ENCODE measurements at regions not wholly inside any gene's neighbourhood (a gene's known extent, or its start where the extent isn't known, plus 50 kb on each side); places are given as distances from the start of the nearest gene placed in this dataset.
"Not testable (repeated sequence)": the region's sequence is repeated elsewhere in the genome, so short reads cannot be mapped to it uniquely, and the experiment has no call there.

DNA sequence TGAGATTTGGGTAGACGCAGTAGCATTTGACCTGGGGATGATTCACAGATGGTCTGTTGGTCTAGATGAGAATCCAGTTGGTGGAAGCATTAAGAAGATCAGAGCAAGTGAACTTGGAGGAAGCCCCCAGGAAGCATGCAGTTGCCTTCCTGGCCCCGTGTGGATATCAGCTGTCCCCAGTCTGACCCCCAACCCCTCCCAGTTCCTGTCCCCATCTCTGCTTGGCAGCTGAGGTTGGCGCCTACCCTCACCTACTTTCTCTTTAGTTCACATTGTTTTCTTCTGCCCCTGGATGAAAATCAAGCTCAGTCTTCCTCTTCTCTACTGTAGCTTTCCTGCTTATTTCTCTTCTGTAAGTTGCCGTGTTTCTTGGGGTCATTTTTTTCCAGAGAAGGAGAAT lies 227.9 kb downstream of the GATA3 start:
- ATAC-seq: no peak

DNA sequence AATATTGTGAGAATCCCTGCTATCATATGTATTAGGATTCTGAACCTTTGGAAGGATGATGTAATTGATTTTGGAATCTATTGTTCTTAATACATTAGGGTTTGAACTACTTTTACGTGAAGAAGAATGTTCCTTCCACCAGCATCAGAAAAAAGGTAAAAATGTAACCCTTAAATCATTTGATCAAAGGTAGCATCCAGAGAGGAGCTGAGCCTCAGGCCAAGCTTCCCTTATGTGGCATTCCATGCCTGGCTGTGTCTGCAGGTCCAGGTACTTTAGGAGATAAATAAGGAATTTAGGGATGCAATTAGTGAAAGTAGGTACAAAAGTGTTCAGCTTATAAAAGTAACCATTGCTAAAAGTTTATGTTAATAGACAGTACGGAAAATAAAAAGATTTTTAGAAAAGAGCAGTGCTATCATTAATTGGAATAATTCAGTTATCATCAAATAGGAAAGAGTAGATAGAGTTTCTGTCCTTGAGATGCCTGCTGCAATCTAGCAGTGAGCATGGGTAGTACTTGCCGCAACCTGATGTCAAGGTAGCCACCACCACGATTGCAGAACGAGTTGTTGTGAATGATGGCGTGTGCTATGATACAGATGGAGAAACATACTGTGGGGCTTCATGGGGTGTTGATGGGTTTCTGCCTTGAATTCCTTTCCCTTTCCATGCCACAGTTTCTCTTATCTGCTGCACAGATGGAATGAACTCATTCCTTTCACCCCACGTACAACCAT lies 228.8 kb downstream of the GATA3 start:
- intact Hi-C loops (cut with DNase I, micrococcal nuclease): no loop called here
- no peaks in the 10 kb centered on the region for H3K9me3 ChIP-seq
- no peaks in the 10 kb centered on the region for H3K4me1 ChIP-seq (ENCODE audit: low read depth)
- ATAC-seq: no peak
- TF ChIP-seq, protein P1, sequence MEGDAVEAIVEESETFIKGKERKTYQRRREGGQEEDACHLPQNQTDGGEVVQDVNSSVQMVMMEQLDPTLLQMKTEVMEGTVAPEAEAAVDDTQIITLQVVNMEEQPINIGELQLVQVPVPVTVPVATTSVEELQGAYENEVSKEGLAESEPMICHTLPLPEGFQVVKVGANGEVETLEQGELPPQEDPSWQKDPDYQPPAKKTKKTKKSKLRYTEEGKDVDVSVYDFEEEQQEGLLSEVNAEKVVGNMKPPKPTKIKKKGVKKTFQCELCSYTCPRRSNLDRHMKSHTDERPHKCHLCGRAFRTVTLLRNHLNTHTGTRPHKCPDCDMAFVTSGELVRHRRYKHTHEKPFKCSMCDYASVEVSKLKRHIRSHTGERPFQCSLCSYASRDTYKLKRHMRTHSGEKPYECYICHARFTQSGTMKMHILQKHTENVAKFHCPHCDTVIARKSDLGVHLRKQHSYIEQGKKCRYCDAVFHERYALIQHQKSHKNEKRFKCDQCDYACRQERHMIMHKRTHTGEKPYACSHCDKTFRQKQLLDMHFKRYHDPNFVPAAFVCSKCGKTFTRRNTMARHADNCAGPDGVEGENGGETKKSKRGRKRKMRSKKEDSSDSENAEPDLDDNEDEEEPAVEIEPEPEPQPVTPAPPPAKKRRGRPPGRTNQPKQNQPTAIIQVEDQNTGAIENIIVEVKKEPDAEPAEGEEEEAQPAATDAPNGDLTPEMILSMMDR (IDR thresholded peaks at IDR 0.05): no peak
- no peak for DNase-seq
- no peak overlapping the region for H3K4me3 ChIP-seq
- H3K36me3 ChIP-seq (ENCODE audit: low read depth): no peaks in the 10 kb centered on the region

More for the DNA sequence above, 227.9 kb downstream of the GATA3 start:
- DNase-seq: no peak
- Histone ChIP-seq H3K9me3 (no peaks in the 10 kb centered on the region), H3K36me3 (ENCODE audit: low read depth) (no peaks in the 10 kb centered on the region), H3K4me3 (no peak overlapping the region), H3K4me1 (ENCODE audit: low read depth) (no peaks in the 10 kb centered on the region)
- TF ChIP-seq, protein P1 (IDR thresholded peaks at IDR 0.05): no peak
- intact Hi-C loops (cut with DNase I, micrococcal nuclease): no loop called here

- no peak overlapping the region for H3K4me3 ChIP-seq
- TF ChIP-seq, protein P1 (IDR thresholded peaks at IDR 0.05): no peak
- H3K4me1 ChIP-seq (ENCODE audit: low read depth): no peaks in the 10 kb centered on the region
- DNase-seq: no peak
- ATAC-seq: no peak
- H3K9me3 ChIP-seq: no peaks in the 10 kb centered on the region
- H3K36me3 ChIP-seq (ENCODE audit: low read depth): no peaks in the 10 kb centered on the region
- intact Hi-C loops (cut with DNase I, micrococcal nuclease): no loop called here
These were observed 229.5 kb downstream of the GATA3 start for GRCh38 chr10:8283986-8284385.

GRCh38 chr10:8285970-8286369 lies 231.5 kb downstream of the GATA3 start:
- intact Hi-C loops (cut with DNase I, micrococcal nuclease); H3K9me3 ChIP-seq; H3K36me3 ChIP-seq (ENCODE audit: low read depth); ATAC-seq; H3K4me3 ChIP-seq; H3K4me1 ChIP-seq (ENCODE audit: low read depth); DNase-seq: not testable (repeated sequence)

GRCh38 chr10:8288600-8288999 lies 234.1 kb downstream of the GATA3 start:
- no peak overlapping the region for H3K4me3 ChIP-seq
- TF ChIP-seq, protein P1 (IDR thresholded peaks at IDR 0.05): no peak
- ATAC-seq: no peak
- intact Hi-C loops (cut with DNase I, micrococcal nuclease): no loop called here
- DNase-seq: no peak
- H3K4me1 ChIP-seq (ENCODE audit: low read depth): no peaks in the 10 kb centered on the region
- H3K9me3 ChIP-seq: no peaks in the 10 kb centered on the region
- no peaks in the 10 kb centered on the region for H3K36me3 ChIP-seq (ENCODE audit: low read depth)

DNA sequence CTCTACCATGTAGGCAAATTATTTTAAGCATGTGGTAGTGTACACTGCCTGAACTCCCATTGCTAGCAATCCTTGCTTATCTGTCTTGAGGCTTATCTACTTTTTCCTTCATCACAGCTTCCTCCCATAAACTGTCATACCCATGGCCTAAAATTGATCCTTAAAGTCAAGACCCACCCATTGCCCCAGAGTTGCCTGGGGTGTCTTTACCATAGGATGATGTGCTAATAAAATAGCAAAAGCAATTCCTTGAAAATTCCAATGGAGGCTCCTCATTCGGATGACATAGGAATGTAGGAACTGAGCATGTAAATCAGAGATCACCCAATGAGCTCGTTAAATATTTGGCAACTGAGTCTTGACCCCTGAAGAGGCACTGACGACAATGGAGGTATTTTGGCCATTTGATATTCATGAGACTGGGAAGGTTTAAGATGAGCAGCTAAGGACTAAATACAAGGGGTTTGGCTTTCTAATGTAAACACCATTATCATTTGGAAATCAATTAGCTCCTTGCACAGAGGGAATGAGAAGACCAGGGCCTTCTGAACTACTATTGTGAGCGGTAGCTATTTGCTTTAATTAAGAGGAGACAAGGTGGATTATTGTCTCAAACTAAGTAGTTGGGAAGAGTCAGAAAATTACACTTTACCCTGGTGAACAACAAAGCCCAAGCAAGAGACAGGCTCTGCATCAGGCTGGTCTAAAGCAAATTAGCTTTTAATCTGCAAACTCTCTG lies 234.9 kb downstream of the GATA3 start:
- intact Hi-C loops (cut with DNase I, micrococcal nuclease): no loop called here
- Histone ChIP-seq H3K36me3 (ENCODE audit: low read depth) (no peaks in the 10 kb centered on the region), H3K4me3 (no peak overlapping the region), H3K4me1 (ENCODE audit: low read depth) (no peaks in the 10 kb centered on the region), H3K9me3 (no peaks in the 10 kb centered on the region)
- no peak for DNase-seq
- TF ChIP-seq, protein P1 (IDR thresholded peaks at IDR 0.05): no peak
- no peak for ATAC-seq

Measured in mucosa of descending colon (tissue), 3 donors.